Thymus (tissue), 11 donors: ENCODE measurements at regions not wholly inside any gene's neighbourhood (a gene's known extent, or its start where the extent isn't known, plus 50 kb on each side); places are given as distances from the start of the nearest gene placed in this dataset.

Experiments
- DNase-seq, 9 donors: peaks; one replicate each; pipeline ENCODE4 v3.0.0-alpha.2; 2013; ENCODE audit warnings: low spot score in 9 of 9, low read depth in 6 of 9, missing footprints in 1 of 9
- H3K27ac ChIP-seq, 2 donors: one replicate each; pipeline ENCODE4 v1.5.1; 2013; ENCODE audit warnings: control low read depth in 1 of 2, low read depth in 1 of 2, low read length in 1 of 2, mild to moderate bottlenecking in 1 of 2, moderate library complexity in 1 of 2
- H3K27me3 ChIP-seq, 2 donors: one replicate each; pipeline ENCODE4 v1.5.1; 2013; ENCODE audit warnings: low read length in 1 of 2; ENCODE audit not compliant: control insufficient read depth in 2 of 2, insufficient read depth in 1 of 2
- H3K36me3 ChIP-seq, 2 donors: one replicate each; pipeline ENCODE4 v1.5.1; 2013; ENCODE audit warnings: low read length in 1 of 2, mild to moderate bottlenecking in 1 of 2, moderate library complexity in 1 of 2; ENCODE audit not compliant: control insufficient read depth in 2 of 2, insufficient read depth in 2 of 2
- H3K4me1 ChIP-seq, 2 donors: one replicate each; pipeline ENCODE4 v1.5.1; 2013; ENCODE audit warnings: low read length in 2 of 2; ENCODE audit not compliant: control insufficient read depth in 2 of 2, insufficient read depth in 2 of 2
- H3K4me3 ChIP-seq, 2 donors: one replicate each; pipeline ENCODE4 v1.5.1; 2013; ENCODE audit warnings: low read length in 2 of 2, control low read depth in 1 of 2, mild to moderate bottlenecking in 1 of 2
- H3K9me3 ChIP-seq, 2 donors: one replicate each; pipeline ENCODE4 v1.5.1; 2013; ENCODE audit warnings: low read length in 1 of 2, mild to moderate bottlenecking in 1 of 2; ENCODE audit not compliant: control insufficient read depth in 2 of 2, insufficient read depth in 1 of 2
- WGBS: extraction: QIAGEN DNeasy Blood & Tissue Kit; methylation state at CpG from one replicate; pipeline ENCODE4 v1.1.7; 2013; 5-methylcytosine and 5-hydroxymethylcytosine counted together
- donor health status: healthy.

DNA sequence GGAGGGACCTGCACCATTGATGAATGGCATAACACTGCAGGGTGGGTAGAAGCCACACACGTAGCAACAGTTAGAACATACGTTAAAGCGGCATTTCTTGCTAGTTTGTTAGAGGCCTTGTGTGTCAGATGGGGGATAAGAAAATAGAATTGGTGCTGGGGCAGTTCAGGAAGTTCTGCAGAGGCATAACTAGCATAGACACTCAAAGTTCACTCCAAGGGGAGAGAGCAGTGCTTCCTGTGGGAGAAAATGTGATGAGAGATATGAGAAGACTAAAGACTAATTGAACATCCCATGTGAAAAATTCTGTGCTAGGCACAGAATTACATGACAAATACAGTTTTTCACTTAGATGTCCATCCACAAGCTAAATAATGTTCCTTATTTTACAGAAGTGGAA is 327.1 kb downstream of the ZNF621 start:
- H3K9me3 ChIP-seq, result no peaks in the 10 kb centered on the region
- DNase-seq, result no peak
- H3K4me1 ChIP-seq, result no peaks in the 10 kb centered on the region
- H3K36me3 ChIP-seq, result no peaks in the 10 kb centered on the region
- H3K27ac ChIP-seq, result no peak overlapping the region
- H3K27me3 ChIP-seq, result no peaks in the 10 kb centered on the region
- 89% methylated on average over 3 of the region's 3 CpGs for WGBS
- H3K4me3 ChIP-seq, result no peak overlapping the region

DNA sequence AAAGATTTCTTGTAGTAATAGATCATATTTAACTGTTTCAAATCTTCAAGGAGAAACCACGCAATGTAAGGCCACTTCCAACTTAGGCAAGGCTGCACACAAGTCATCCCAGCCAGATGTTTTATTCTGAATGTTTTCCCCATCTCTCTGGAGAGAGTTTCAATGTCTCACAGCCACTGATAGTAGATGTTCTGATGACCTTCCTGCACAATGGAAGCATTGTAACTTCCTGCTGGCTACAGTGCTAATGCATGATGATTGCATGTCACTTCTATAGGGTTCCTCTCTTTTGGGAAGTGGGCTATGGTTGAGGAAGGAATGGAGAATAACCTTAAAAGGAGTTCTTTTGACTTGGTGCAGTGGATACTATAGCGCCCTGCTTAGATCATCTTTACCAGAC is 328.0 kb downstream of the ZNF621 start:
- Histone ChIP-seq H3K36me3 (no peaks in the 10 kb centered on the region), H3K27ac (no peak overlapping the region), H3K27me3 (no peaks in the 10 kb centered on the region), H3K9me3 (no peaks in the 10 kb centered on the region), H3K4me3 (no peak overlapping the region), H3K4me1 (no peaks in the 10 kb centered on the region)
- no peak for DNase-seq
- WGBS, result 96% methylated on average over 2 of the region's 2 CpGs

DNA sequence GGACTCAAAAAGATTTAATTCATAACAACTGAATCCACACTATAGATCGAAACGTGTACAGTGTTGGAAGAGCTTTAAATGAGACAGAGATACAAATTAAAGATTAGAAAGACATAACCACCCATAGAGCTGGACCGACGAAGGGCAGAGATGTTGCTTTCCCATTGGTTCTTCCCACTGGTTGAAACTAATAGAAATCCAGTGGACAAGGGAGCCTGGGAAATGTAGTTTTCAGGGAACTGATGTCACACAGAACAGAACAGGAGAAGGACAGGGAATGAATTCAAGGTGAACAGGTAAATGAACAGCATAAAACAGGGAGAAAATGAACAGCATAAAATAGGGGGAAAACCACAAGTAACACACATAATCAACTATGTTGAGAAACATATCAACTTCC is 328.7 kb downstream of the ZNF621 start:
- 96% methylated on average over 4 of the region's 4 CpGs for WGBS
- Histone ChIP-seq H3K4me1 (no peaks in the 10 kb centered on the region), H3K27ac (no peak overlapping the region), H3K4me3 (no peak overlapping the region), H3K27me3 (no peaks in the 10 kb centered on the region), H3K36me3 (no peaks in the 10 kb centered on the region), H3K9me3 (no peaks in the 10 kb centered on the region)
- no peak for DNase-seq

DNA sequence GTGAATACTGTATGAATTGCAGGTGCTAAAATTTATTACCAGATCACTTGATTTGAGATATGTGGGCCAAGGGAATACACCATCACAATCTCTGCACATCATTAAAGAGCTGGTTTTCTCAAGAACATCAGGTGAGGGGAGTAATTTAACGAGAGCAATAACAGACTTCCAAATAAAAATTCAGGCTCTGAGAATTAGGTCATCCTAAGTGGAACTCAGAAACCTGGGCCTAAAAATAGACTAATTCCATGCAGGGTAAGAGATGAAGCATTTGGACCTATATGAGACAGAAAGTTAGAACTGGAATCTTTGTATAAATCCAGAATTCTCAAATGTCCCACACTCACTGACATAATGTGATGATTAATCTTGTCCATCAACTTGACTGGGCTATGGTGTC is 331.1 kb downstream of the ZNF621 start:
- no peaks in the 10 kb centered on the region for H3K4me1 ChIP-seq
- DNase-seq, result no peak
- no peak overlapping the region for H3K27ac ChIP-seq
- no peaks in the 10 kb centered on the region for H3K27me3 ChIP-seq
- 93% methylated on average over 1 of the region's 1 CpG for WGBS
- no peaks in the 10 kb centered on the region for H3K36me3 ChIP-seq
- no peaks in the 10 kb centered on the region for H3K9me3 ChIP-seq
- H3K4me3 ChIP-seq, result no peak overlapping the region

DNA sequence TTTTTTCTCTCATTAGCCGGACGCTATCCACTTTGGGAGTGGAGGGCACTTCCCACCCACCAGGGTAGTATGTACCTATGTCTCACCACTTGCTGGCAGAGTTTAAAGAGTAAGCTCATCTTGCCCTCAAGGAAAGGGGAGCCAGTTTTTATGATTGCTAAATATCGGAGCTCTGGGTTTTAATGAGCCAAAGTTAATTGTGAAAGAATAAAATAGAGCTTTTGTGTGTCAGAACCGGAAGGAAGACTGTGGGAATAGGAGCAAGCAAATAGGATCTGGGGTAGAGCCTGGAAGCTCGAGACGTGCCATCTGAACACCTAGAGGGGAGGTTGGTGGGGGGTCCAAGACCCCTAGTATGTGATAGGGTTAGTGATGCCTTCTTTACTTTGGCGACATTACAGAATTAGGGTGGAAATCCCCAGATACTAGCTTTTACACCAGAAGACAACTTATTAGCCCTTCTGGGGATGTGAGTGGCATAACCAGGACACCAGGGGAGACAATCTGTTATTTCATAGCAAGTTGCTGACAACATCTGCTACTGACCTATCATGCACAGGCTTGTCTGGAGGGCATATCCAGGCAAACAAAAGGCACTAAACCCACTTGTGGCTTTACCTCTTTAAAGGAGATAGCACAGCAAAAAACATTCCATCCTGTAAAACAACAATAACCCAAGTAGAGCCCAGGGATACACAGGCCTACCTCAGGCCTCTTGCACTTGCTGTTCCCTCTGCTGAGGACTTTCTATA is 333.8 kb downstream of the ZNF621 start:
- Histone ChIP-seq H3K4me1 (no peaks in the 10 kb centered on the region), H3K4me3 (no peak overlapping the region), H3K36me3 (no peaks in the 10 kb centered on the region), H3K27ac (no peak overlapping the region), H3K27me3 (no peaks in the 10 kb centered on the region), H3K9me3 (no peaks in the 10 kb centered on the region)
- WGBS, result 94% methylated on average over 7 of the region's 7 CpGs
- DNase-seq, result no peak

DNA sequence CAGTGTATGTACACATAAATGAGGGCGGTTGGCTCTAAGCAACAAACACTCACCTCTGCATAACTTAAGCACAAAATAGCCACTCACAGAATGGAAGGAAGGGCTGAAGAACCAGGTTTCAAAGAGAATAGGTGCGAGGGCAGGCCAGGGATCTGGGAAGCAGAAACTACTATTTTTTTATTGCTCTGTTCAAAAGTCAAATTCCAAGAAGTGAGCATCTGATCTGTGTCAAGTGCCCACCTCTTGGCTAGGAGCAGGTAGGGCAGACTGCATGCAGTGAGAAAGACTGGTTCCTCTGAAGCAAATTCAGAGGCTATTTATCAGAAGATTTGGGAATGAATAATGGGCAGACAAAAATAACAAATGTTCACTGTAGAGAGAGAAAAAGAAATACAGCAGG is 336.4 kb upstream of the CTNNB1 start:
- Histone ChIP-seq H3K4me3 (no peak overlapping the region), H3K27me3 (no peaks in the 10 kb centered on the region), H3K9me3 (no peaks in the 10 kb centered on the region), H3K36me3 (no peaks in the 10 kb centered on the region), H3K27ac (no peak overlapping the region), H3K4me1 (no peaks in the 10 kb centered on the region)
- WGBS, result 100% methylated on average over 2 of the region's 2 CpGs
- DNase-seq, result no peak

DNA sequence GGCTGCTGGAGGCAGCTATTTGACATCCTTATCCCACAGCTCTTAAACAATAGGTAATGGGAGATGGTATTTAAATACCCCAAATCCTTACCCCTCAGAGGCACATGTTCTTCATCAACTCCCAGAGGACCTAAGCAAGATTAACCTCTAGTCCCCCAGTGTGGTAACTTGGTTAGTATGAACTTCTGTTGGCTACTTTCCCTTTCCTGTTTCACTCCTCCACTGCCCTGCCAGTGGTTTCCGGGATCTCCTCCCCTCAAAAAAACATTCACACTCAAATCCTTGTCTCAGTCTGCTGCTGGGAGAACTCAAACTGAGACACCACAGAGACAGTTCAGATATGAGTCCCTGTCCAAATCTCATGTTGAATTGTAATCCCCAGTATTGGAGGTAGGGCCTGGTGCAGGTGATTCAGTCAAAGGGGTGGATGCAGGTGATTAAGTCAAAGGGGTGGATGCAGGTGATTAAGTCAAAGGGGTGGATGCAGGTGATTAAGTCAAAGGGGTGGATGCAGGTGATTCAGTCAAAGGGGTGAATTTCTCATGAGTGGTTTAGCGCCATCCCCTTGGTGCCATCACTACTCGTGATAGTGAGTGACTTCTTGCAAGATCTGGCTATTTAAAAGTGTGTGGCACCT is 335.0 kb upstream of the CTNNB1 start:
- no peaks in the 10 kb centered on the region for H3K27me3 ChIP-seq
- no peak overlapping the region for H3K27ac ChIP-seq
- H3K9me3 ChIP-seq, result no peaks in the 10 kb centered on the region
- no peak overlapping the region for H3K4me3 ChIP-seq
- no peaks in the 10 kb centered on the region for H3K4me1 ChIP-seq
- DNase-seq, result no peak
- H3K36me3 ChIP-seq, result no peaks in the 10 kb centered on the region
- WGBS, result 94% methylated on average over 3 of the region's 3 CpGs

DNA sequence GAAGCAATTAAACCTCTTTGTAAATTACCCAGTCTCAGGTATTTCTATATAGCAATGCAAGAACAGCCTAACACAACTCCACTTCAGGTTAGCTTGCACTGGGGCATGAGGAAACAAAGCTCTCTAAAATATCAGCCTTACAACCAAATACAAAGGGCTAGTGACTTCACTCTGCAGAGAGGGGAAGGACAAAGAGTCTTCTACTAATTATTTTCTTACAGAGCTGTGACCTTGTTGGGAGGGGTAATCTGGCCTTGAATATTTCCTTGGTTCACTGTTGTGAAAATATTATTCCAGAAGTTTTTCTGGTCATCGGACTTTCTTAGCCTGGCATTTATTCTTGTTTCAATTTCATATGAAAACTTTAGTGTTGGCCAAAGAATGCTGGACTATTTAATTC is 334.4 kb upstream of the CTNNB1 start:
- no peaks in the 10 kb centered on the region for H3K4me1 ChIP-seq
- WGBS, result 99% methylated on average over 1 of the region's 1 CpG
- H3K9me3 ChIP-seq, result no peaks in the 10 kb centered on the region
- no peak for DNase-seq
- no peak overlapping the region for H3K4me3 ChIP-seq
- no peaks in the 10 kb centered on the region for H3K27me3 ChIP-seq
- no peak overlapping the region for H3K27ac ChIP-seq
- no peaks in the 10 kb centered on the region for H3K36me3 ChIP-seq

DNA sequence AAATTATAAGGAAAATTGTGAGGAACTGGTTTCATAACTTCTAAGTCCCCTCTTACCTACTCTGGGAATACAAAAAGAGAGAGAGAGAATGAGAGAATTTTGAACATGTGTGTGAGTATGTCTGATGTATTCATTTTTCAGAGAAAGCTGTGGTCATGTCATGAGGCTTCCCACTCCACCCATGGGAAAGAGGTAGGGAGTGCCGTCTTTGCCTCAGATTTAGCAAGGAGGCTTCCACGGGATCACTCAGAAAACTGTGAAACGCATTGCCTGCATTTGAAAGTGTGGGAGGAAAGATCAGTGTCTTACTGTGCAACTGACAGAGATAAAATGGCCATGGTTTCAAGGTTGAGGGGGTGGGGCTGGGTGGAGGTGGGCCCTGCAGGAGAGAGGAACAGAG is 331.5 kb upstream of the CTNNB1 start:
- WGBS, result 95% methylated on average over 3 of the region's 3 CpGs
- Histone ChIP-seq H3K27me3 (no peaks in the 10 kb centered on the region), H3K36me3 (no peaks in the 10 kb centered on the region), H3K4me1 (no peaks in the 10 kb centered on the region), H3K4me3 (no peak overlapping the region), H3K27ac (no peak overlapping the region), H3K9me3 (no peaks in the 10 kb centered on the region)
- DNase-seq, result no peak
